HEK293T (cell line): ENCODE measurements at regions not wholly inside any gene's neighbourhood (a gene's known extent, or its start where the extent isn't known, plus 50 kb on each side); places are given as distances from the start of the nearest gene placed in this dataset.

ENCODE experiments used
- BHLHE40 ChIP-seq: fragments of 450-650 bp; IDR thresholded peaks from 2 replicates; pipeline ENCODE4 v1.6.1; 2016; ENCODE audit warnings: mild to moderate bottlenecking, moderate library complexity, borderline replicate concordance
- CTBP1 ChIP-seq: fragments of 450-650 bp; IDR thresholded peaks from 2 replicates; pipeline ENCODE4 v1.6.1; 2016; ENCODE audit warnings: borderline replicate concordance
- ELF4 ChIP-seq: fragments of 450-650 bp; IDR thresholded peaks from 2 replicates; pipeline ENCODE4 v1.6.1; 2017; ENCODE audit warnings: antibody characterized with exemption
- FOXM1 ChIP-seq: fragments of 450-650 bp; IDR thresholded peaks from 2 replicates; pipeline ENCODE4 v1.6.1; 2017; ENCODE audit warnings: mild to moderate bottlenecking, borderline replicate concordance
- HDGF ChIP-seq: fragments of 450-650 bp; IDR thresholded peaks from 2 replicates; pipeline ENCODE4 v1.6.1; 2017; ENCODE audit warnings: antibody characterized with exemption, borderline replicate concordance
- L3MBTL2 ChIP-seq: fragments of 450-650 bp; conservative IDR thresholded peaks from 2 replicates; pipeline ENCODE4 v1.6.1; 2016; ENCODE audit warnings: mild to moderate bottlenecking
- NFRKB ChIP-seq: fragments of 450-650 bp; IDR thresholded peaks from 2 replicates; pipeline ENCODE4 v1.6.1; 2016; ENCODE audit warnings: mild to moderate bottlenecking, moderate library complexity
- SP1 ChIP-seq: fragments of 450-650 bp; IDR thresholded peaks from 2 replicates; pipeline ENCODE4 v1.6.1; 2017
- SUZ12 ChIP-seq: fragments of 450-650 bp; IDR thresholded peaks from 2 replicates; pipeline ENCODE4 v1.6.1; 2016; ENCODE audit warnings: mild to moderate bottlenecking
- ZNF384 ChIP-seq: fragments of 450-650 bp; IDR thresholded peaks from 2 replicates; pipeline ENCODE4 v1.6.1; 2016

DNA sequence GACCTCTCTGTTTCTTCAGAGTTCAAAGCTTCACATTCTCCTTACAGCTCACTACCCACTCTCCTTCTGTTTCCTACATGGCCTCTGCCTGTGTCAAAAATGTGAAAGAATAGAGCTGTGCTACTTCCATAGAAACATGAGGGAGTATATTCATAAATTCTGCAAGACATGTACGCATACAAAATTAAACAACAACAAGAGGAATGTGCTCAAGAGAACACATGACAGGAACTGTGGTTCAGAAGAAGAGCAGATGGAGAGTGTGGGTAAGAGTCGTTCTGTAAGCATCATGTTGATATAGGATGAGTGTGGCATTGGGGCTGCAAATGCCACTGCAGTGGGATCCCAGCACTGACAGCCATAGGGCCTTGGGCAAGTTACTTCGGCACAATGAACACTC is 266.6 kb upstream of the SASH1 start:
- TF ChIP-seq HDGF, result no peak
- no peak for TF ChIP-seq BHLHE40
- TF ChIP-seq CTBP1, result no peak
- no peak for TF ChIP-seq SUZ12
- TF ChIP-seq SP1, result no peak
- no peak for TF ChIP-seq L3MBTL2
- TF ChIP-seq NFRKB, result no peak
- no peak for TF ChIP-seq FOXM1
- TF ChIP-seq ELF4, result no peak
- TF ChIP-seq ZNF384, result no peak
